ENCODE measurements at regions not wholly inside any gene's neighbourhood (a gene's known extent, or its start where the extent isn't known, plus 50 kb on each side); places are given as distances from the start of the nearest gene placed in this dataset.

DNA sequence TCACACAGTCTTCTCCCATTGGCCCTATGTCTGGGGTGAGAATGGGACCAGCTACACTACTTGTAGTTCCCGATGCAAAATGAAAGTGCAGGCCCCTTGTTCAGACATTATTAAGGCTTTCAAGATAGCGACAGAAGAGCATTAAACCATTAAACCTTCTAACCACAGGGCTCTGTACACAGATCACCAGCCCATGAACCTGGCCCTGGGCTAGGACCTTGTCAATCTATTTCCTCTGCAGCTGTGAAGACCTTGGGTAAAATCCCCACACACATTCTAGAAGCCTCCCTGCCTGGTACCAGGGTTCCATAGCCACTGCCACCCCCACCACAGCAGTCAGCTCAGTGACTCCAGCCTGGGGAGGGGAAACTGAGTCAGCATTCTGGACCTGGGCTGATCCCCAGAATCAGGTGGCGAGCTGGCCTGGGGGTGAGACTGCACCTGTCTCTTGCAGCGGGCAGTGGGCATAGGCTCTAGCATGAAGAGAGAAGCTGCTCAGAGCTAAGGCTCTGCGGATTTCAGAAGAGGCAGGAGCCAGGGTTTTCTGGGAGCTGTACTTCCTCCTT lies 119.7 kb upstream of the LHX1 start:
- no peak for DNase-seq
- TF ChIP-seq, protein P1, sequence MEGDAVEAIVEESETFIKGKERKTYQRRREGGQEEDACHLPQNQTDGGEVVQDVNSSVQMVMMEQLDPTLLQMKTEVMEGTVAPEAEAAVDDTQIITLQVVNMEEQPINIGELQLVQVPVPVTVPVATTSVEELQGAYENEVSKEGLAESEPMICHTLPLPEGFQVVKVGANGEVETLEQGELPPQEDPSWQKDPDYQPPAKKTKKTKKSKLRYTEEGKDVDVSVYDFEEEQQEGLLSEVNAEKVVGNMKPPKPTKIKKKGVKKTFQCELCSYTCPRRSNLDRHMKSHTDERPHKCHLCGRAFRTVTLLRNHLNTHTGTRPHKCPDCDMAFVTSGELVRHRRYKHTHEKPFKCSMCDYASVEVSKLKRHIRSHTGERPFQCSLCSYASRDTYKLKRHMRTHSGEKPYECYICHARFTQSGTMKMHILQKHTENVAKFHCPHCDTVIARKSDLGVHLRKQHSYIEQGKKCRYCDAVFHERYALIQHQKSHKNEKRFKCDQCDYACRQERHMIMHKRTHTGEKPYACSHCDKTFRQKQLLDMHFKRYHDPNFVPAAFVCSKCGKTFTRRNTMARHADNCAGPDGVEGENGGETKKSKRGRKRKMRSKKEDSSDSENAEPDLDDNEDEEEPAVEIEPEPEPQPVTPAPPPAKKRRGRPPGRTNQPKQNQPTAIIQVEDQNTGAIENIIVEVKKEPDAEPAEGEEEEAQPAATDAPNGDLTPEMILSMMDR (IDR thresholded peaks at IDR 0.05): no peak
- no peaks in the 10 kb centered on the region for H3K79me2 ChIP-seq (ENCODE audit: insufficient read depth, low read length)
- Mint-ChIP-seq H3K9me3 (no peaks in the 10 kb centered on the region), H3K27ac (no peak overlapping the region), H3K4me1 (no peaks in the 10 kb centered on the region), H3K36me3 (no peaks in the 10 kb centered on the region), H3K27me3 (ENCODE audit: low read depth in 3 of 3) (peaks cover 18 to 40% (median 22%) of the 10 kb centered on the region in 3 donors), H3K4me3 (no peak overlapping the region)
- no peaks in the 10 kb centered on the region for H3K9me3 ChIP-seq (replicated peaks in 1 of 2; ENCODE audit: control insufficient read depth in 1 of 2, insufficient read depth in 1 of 2, low read length in 2 of 2)
- peaks cover 3 to 16% of the 10 kb centered on the region in 2 donors for H3K27me3 ChIP-seq (ENCODE audit: control insufficient read depth in 2 of 2, insufficient read depth in 2 of 2, low read length in 2 of 2)
- WGBS (ENCODE audit: insufficient coverage): 97% methylated on average over 3 of the region's 5 CpGs
- H3K4me1 ChIP-seq (ENCODE audit: control insufficient read depth in 1 of 2, insufficient read depth in 2 of 2, low read length in 2 of 2): no peaks in the 10 kb centered on the region
- no peaks in the 10 kb centered on the region for H3K36me3 ChIP-seq (replicated peaks in 1 of 2; ENCODE audit: control insufficient read depth in 1 of 2, insufficient read depth in 2 of 2, low read length in 2 of 2)
- H4K20me1 ChIP-seq (ENCODE audit: insufficient read depth, low read length): no peaks in the 10 kb centered on the region
- H3K4me3 ChIP-seq (replicated peaks in 1 of 3; ENCODE audit: low read depth in 2 of 3, low read length in 3 of 3): no peak overlapping the region
- H3K27ac ChIP-seq (ENCODE audit: low read depth in 1 of 2, low read length in 2 of 2): no peak overlapping the region
- no peak overlapping the region for H2AFZ ChIP-seq (ENCODE audit: insufficient read depth, low read depth, low read length, poor library complexity, severe bottlenecking)
- H3K9ac ChIP-seq (ENCODE audit: insufficient read depth, low read length, poor library complexity, severe bottlenecking): no peak overlapping the region
- H3K4me2 ChIP-seq (replicated peaks; ENCODE audit: extremely low read depth, low read length, poor library complexity, severe bottlenecking): no peak overlapping the region
- intact Hi-C loops (cut with micrococcal nuclease): no loop called here

DNA sequence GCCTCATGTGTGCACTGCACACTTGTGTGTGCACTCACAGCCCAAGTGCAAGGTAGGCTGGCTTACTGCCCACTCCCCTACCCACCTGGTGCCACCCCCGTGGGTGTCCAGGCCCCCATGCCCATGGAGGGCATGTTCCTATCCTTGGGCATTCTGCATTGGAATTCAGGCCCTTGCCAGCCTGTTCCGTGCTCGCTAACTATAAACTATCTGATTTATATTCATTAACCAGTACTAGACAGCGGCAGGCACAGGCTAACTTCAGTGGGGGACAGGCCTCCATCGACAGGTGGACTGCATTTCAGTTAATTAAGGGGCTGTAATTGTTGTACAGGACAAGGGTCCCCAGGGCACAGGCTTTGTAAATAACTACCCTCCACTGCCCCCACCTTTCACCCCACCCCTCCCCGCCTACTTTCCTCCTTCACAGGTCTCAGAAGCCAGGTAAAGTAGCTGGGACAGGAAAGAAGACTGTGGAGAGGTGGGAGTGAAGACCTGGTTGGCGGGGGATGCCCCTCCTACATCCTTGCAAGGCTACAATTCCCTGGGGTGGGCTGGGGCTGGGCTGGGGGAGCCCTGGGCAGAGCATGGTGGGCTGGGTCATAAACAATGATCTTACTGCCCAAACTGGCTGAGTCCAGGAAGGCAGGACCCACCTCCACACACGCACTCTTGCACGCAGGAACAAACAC lies 119.0 kb upstream of the LHX1 start:
- H3K4me1 Mint-ChIP-seq: no peaks in the 10 kb centered on the region
- no peaks in the 10 kb centered on the region for H4K20me1 ChIP-seq (ENCODE audit: insufficient read depth, low read length)
- no peak overlapping the region for H3K27ac Mint-ChIP-seq
- H3K27ac ChIP-seq (ENCODE audit: low read depth in 1 of 2, low read length in 2 of 2): no peak overlapping the region
- intact Hi-C loops (cut with micrococcal nuclease): no loop called here
- H3K36me3 Mint-ChIP-seq: no peaks in the 10 kb centered on the region
- H3K4me3 ChIP-seq (replicated peaks in 1 of 3; ENCODE audit: low read depth in 2 of 3, low read length in 3 of 3): no peak overlapping the region
- H3K4me3 Mint-ChIP-seq: no peak overlapping the region
- H3K27me3 Mint-ChIP-seq (ENCODE audit: low read depth in 3 of 3): peaks cover 14 to 33% (median 15%) of the 10 kb centered on the region in 3 donors
- no peak overlapping the region for H3K4me2 ChIP-seq (replicated peaks; ENCODE audit: extremely low read depth, low read length, poor library complexity, severe bottlenecking)
- WGBS (ENCODE audit: insufficient coverage): 86% methylated on average over 3 of the region's 9 CpGs
- no peak overlapping the region for H2AFZ ChIP-seq (ENCODE audit: insufficient read depth, low read depth, low read length, poor library complexity, severe bottlenecking)
- H3K36me3 ChIP-seq (replicated peaks in 1 of 2; ENCODE audit: control insufficient read depth in 1 of 2, insufficient read depth in 2 of 2, low read length in 2 of 2): no peaks in the 10 kb centered on the region
- no peaks in the 10 kb centered on the region for H3K79me2 ChIP-seq (ENCODE audit: insufficient read depth, low read length)
- H3K27me3 ChIP-seq (ENCODE audit: control insufficient read depth in 2 of 2, insufficient read depth in 2 of 2, low read length in 2 of 2): peaks cover under 1 to 9% of the 10 kb centered on the region in 2 donors
- H3K9me3 Mint-ChIP-seq: no peaks in the 10 kb centered on the region
- no peak overlapping the region for H3K9ac ChIP-seq (ENCODE audit: insufficient read depth, low read length, poor library complexity, severe bottlenecking)
- H3K9me3 ChIP-seq (replicated peaks in 1 of 2; ENCODE audit: control insufficient read depth in 1 of 2, insufficient read depth in 1 of 2, low read length in 2 of 2): no peaks in the 10 kb centered on the region
- DNase-seq: no peak
- H3K4me1 ChIP-seq (ENCODE audit: control insufficient read depth in 1 of 2, insufficient read depth in 2 of 2, low read length in 2 of 2): no peaks in the 10 kb centered on the region
- TF ChIP-seq, protein P1 (IDR thresholded peaks at IDR 0.05): no peak
